PC-9 (cell line): ENCODE measurements at regions not wholly inside any gene's neighbourhood (a gene's known extent, or its start where the extent isn't known, plus 50 kb on each side); places are given as distances from the start of the nearest gene placed in this dataset.

Source experiments
- BruUV-seq: library from RNA; stranded (reverse); fragments of 400-500 nt; replicated peaks from 2 replicates; lab custom pipeline; 2021; lab: Mats Ljungman, UMichigan
- CTCF ChIA-PET: fragments of 300-600 bp; sonication (Branson Sonifier 250); formaldehyde crosslinking; loops from one replicate; lab custom pipeline; 2022; ENCODE audit warnings: antibody characterized with exemption; lab: Charles Lee
- POLR2A ChIA-PET: fragments of 300-600 bp; sonication (Branson Sonifier 250); formaldehyde crosslinking; loops from one replicate; lab custom pipeline; 2022; ENCODE audit warnings: antibody characterized with exemption; ENCODE audit not compliant: unreplicated experiment; lab: Charles Lee
- DNase-seq, 2 experiments: peaks; one replicate each; pipeline versions ENCODE4 v3.0.0 to v3.0.0-alpha.2; 2015 to 2022; ENCODE audit warnings: mixed read lengths in 1 of 2
- H2AFZ ChIP-seq: fragments of 200-600 bp; sonication (generic); 2 replicates; pipeline ENCODE4 v1.8.1; 2017; ENCODE audit warnings: antibody characterized with exemption
- H3F3A ChIP-seq: fragments of 200-600 bp; sonication (generic); 2 replicates; pipeline ENCODE4 v1.8.1; 2017; ENCODE audit warnings: antibody characterized with exemption, mild to moderate bottlenecking, low read depth; ENCODE audit not compliant: insufficient read depth
- H3K27ac ChIP-seq: fragments of 200-600 bp; sonication (generic); 2 replicates; pipeline ENCODE4 v1.6.1; 2016; ENCODE audit warnings: mixed run types
- H3K27me3 ChIP-seq: fragments of 200-600 bp; sonication (generic); 2 replicates; pipeline ENCODE4 v1.6.1; 2016; ENCODE audit warnings: low read depth, mixed run types; ENCODE audit not compliant: insufficient read depth
- H3K36me3 ChIP-seq: fragments of 200-600 bp; sonication (generic); 2 replicates; pipeline ENCODE4 v1.6.1; 2016; ENCODE audit warnings: low read depth, mixed run types
- H3K4me1 ChIP-seq: fragments of 200-600 bp; sonication (generic); replicated peaks from 2 replicates; pipeline ENCODE4 v1.6.1; 2016; ENCODE audit warnings: mixed run types; ENCODE audit not compliant: insufficient read depth
- H3K4me2 ChIP-seq: fragments of 200-600 bp; sonication (generic); 2 replicates; pipeline ENCODE4 v1.6.1; 2017; ENCODE audit warnings: mixed run types
- H3K4me3 ChIP-seq: fragments of 200-600 bp; sonication (generic); 2 replicates; pipeline ENCODE4 v1.6.1; 2016; ENCODE audit warnings: mixed run types
- H3K79me2 ChIP-seq: fragments of 200-600 bp; sonication (generic); 2 replicates; pipeline ENCODE4 v1.6.1; 2017; ENCODE audit warnings: low read depth, mixed run types
- H3K9me2 ChIP-seq: fragments of 200-600 bp; sonication (generic); 2 replicates; pipeline ENCODE4 v1.8.1; 2017; ENCODE audit warnings: mild to moderate bottlenecking; ENCODE audit not compliant: insufficient read depth
- H3K9me3 ChIP-seq: fragments of 200-600 bp; sonication (generic); 2 replicates; pipeline ENCODE4 v1.8.1; 2016; ENCODE audit warnings: low read depth; ENCODE audit not compliant: insufficient read depth
- H4K20me1 ChIP-seq: fragments of 200-600 bp; sonication (generic); 2 replicates; pipeline ENCODE4 v1.8.1; 2017; ENCODE audit not compliant: insufficient read depth
- EZH2 ChIP-seq: fragments of 200-600 bp; sonication (generic); IDR thresholded peaks from 2 replicates; pipeline ENCODE4 v1.8.0; 2017; ENCODE audit warnings: antibody characterized with exemption, low read depth
- intact Hi-C: fragments of 100-400 bp; cut with micrococcal nuclease; formaldehyde crosslinking; loops from one replicate; pipeline ENCODE4 v1.10.0; 2022; ENCODE audit not compliant: unreplicated experiment
- TF ChIP-seq, protein P1 (sequence below): fragments of 200-600 bp; sonication (generic); conservative IDR thresholded peaks from 2 replicates; pipeline ENCODE4 v1.6.1; 2017; ENCODE audit warnings: mixed run types, antibody characterized with exemption, mild to moderate bottlenecking, moderate library complexity

DNA sequence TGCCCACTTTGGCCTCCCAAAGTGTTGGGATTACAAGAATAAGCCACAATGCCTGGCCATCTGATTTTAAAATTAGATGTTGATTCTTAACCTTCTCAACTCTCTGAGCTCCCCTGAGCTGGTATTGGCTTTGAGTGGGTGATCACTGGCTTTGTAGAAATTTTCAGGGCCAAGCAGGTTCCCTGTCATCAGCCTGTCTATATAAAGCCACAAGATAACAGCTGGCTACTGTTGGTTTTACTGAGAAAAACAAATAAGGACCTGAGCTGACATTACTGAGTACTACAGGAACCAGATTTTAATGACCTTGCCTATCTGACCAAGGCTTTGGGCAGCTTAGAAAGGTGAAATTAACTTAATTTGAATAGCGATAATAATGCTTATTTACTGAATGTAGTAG, 153.6 kb downstream of the MSX2 start:
- BruUV-seq: no TSS peak
- CTCF ChIA-PET: no interaction called here
- intact Hi-C loops: no loop called here

DNA sequence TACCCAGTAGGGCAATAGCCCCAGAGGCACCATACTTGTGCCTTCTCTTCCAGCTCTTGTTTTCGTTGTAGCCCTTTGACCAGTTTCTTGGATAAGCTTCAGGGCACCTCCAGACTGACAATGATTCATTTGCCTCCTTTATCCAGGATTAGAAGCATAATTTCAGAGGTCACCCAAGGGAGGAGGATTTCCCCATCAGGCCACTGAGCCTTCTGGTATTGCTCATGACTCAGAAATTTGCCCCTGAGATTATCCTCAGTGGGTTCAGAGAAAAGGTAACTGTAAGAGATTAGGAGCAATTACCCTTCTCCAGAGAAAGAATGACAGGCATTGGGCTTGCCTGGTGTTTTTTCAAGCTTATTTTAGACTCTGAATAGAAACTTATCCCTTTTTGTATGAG, 147.9 kb downstream of the MSX2 start:
- Histone ChIP-seq H3K27ac (no peak overlapping the region), H2AFZ (no peak overlapping the region), H3K9me3 (no peaks in the 10 kb centered on the region), H3K36me3 (no peaks in the 10 kb centered on the region), H3K4me2 (no peak overlapping the region), H4K20me1 (no peaks in the 10 kb centered on the region), H3K4me3 (no peak overlapping the region), H3K27me3 (peaks cover 21% of the 10 kb centered on the region), H3K79me2 (no peaks in the 10 kb centered on the region), H3K4me1 (no peaks in the 10 kb centered on the region), H3K9me2 (no peaks in the 10 kb centered on the region), H3F3A (no peaks in the 10 kb centered on the region)
- TF ChIP-seq, protein P1, sequence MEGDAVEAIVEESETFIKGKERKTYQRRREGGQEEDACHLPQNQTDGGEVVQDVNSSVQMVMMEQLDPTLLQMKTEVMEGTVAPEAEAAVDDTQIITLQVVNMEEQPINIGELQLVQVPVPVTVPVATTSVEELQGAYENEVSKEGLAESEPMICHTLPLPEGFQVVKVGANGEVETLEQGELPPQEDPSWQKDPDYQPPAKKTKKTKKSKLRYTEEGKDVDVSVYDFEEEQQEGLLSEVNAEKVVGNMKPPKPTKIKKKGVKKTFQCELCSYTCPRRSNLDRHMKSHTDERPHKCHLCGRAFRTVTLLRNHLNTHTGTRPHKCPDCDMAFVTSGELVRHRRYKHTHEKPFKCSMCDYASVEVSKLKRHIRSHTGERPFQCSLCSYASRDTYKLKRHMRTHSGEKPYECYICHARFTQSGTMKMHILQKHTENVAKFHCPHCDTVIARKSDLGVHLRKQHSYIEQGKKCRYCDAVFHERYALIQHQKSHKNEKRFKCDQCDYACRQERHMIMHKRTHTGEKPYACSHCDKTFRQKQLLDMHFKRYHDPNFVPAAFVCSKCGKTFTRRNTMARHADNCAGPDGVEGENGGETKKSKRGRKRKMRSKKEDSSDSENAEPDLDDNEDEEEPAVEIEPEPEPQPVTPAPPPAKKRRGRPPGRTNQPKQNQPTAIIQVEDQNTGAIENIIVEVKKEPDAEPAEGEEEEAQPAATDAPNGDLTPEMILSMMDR: no peak
- TF ChIP-seq EZH2: no peak
- intact Hi-C loops: no loop called here
- CTCF ChIA-PET: no interaction called here
- POLR2A ChIA-PET: no interaction called here
- BruUV-seq: no TSS peak
- no peak for DNase-seq

More for the DNA sequence above, 153.6 kb downstream of the MSX2 start:
- Histone ChIP-seq H3K4me2 (no peak overlapping the region), H2AFZ (no peak overlapping the region), H4K20me1 (no peaks in the 10 kb centered on the region), H3F3A (no peaks in the 10 kb centered on the region), H3K79me2 (no peaks in the 10 kb centered on the region), H3K9me3 (no peaks in the 10 kb centered on the region; the same call in 1 of the 2 replicates), H3K36me3 (no peaks in the 10 kb centered on the region), H3K9me2 (no peaks in the 10 kb centered on the region), H3K4me3 (no peak overlapping the region), H3K27ac (no peak overlapping the region), H3K27me3 (peaks cover 50% of the 10 kb centered on the region), H3K4me1 (no peaks in the 10 kb centered on the region)
- DNase-seq: no peak
- TF ChIP-seq, protein P1: no peak
- no peak for TF ChIP-seq EZH2
- POLR2A ChIA-PET: no interaction called here

DNA sequence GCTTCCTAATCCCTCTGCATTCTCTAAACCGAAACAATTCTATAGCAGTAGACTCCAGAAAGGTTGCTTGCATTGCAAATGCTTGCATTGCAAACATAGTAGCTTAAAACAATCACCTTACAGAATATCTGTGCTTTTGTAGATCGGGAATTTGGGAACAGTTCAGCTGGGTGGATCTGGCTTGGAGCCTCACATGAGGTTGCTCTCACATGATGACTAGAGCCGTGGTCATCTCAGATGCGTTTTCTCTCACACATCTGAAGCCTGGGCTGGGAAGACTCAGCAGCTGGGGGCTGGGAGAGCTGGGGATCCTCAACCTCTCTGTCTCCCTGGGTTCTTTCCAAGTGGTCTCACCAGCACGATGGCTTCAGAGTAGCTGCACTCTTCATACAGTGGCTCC, 127.8 kb downstream of the MSX2 start:
- H3K79me2 ChIP-seq: no peaks in the 10 kb centered on the region
- H3K9me3 ChIP-seq: no peaks in the 10 kb centered on the region
- ChIA-PET POLR2A (no interaction called here), CTCF (no interaction called here)
- no peaks in the 10 kb centered on the region for H3K9me2 ChIP-seq
- no peak overlapping the region for H3K4me3 ChIP-seq
- H4K20me1 ChIP-seq: no peaks in the 10 kb centered on the region
- no peak for DNase-seq
- H3K4me1 ChIP-seq: no peaks in the 10 kb centered on the region
- no peaks in the 10 kb centered on the region for H3K36me3 ChIP-seq
- H2AFZ ChIP-seq: no peak overlapping the region
- TF ChIP-seq, protein P1: no peak
- TF ChIP-seq EZH2: no peak
- H3K27ac ChIP-seq: no peak overlapping the region
- no TSS peak for BruUV-seq
- H3F3A ChIP-seq: no peaks in the 10 kb centered on the region
- no peak overlapping the region for H3K4me2 ChIP-seq
- intact Hi-C loops: no loop called here
- H3K27me3 ChIP-seq: peaks cover 47% of the 10 kb centered on the region
